PC-3 (cell line): ENCODE measurements at regions not wholly inside any gene's neighbourhood (a gene's known extent, or its start where the extent isn't known, plus 50 kb on each side); places are given as distances from the start of the nearest gene placed in this dataset.

Source experiments
- ATAC-seq: fragments of 200-7000 bp; cut with Tn5 transposase; 2 replicates; pipeline ENCODE4 v1.9.1; 2020; ENCODE audit warnings: mild to moderate bottlenecking, moderate library complexity
- BruUV-seq: library from RNA; stranded (reverse); fragments of 400-500 nt; replicated peaks from 2 replicates; lab custom pipeline; 2021; lab: Mats Ljungman, UMichigan
- CTCF ChIA-PET: fragments of 300-600 bp; sonication (Branson Sonifier 250); formaldehyde crosslinking; loops from one replicate; lab custom pipeline; 2022; ENCODE audit warnings: antibody characterized with exemption; lab: Charles Lee
- POLR2A ChIA-PET: fragments of 300-600 bp; sonication (Branson Sonifier 250); formaldehyde crosslinking; loops from one replicate; lab custom pipeline; 2022; ENCODE audit warnings: antibody characterized with exemption; ENCODE audit not compliant: unreplicated experiment; lab: Charles Lee
- DNase-seq: peaks from one replicate; pipeline ENCODE4 v3.0.0-alpha.2; 2015
- H2AFZ ChIP-seq: fragments of 300-600 bp; sonication (generic); 2 replicates; pipeline ENCODE4 v1.6.0; 2016; ENCODE audit warnings: antibody characterized with exemption, low read length
- H3F3A ChIP-seq: fragments of 300-600 bp; sonication (generic); one replicate; pipeline ENCODE4 v1.6.0; 2017; ENCODE audit warnings: antibody characterized with exemption, low read length, control low read depth, mild to moderate bottlenecking; ENCODE audit not compliant: unreplicated experiment
- H3K27ac ChIP-seq: fragments of 300-600 bp; sonication (generic); 2 replicates; pipeline ENCODE4 v1.5.1; 2016; ENCODE audit warnings: mild to moderate bottlenecking, low read length
- H3K27me3 ChIP-seq: fragments of 300-600 bp; sonication (generic); 2 replicates; pipeline ENCODE4 v1.6.1; 2016; ENCODE audit warnings: low read length, mixed read lengths
- H3K36me3 ChIP-seq: fragments of 300-600 bp; sonication (generic); 2 replicates; pipeline ENCODE4 v1.6.1; 2016; ENCODE audit warnings: low read depth, mixed run types, low read length, mixed read lengths
- H3K4me1 ChIP-seq: fragments of 300-600 bp; sonication (generic); 2 replicates; pipeline ENCODE4 v1.5.1; 2016; ENCODE audit warnings: low read length; ENCODE audit not compliant: insufficient read depth
- H3K4me2 ChIP-seq: fragments of 300-600 bp; sonication (generic); 2 replicates; pipeline ENCODE4 v1.6.0; 2016; ENCODE audit warnings: low read length
- H3K4me3 ChIP-seq: fragments of 300-600 bp; sonication (generic); 2 replicates; pipeline ENCODE4 v1.5.1; 2016; ENCODE audit warnings: mild to moderate bottlenecking, low read length, mixed read lengths
- H3K79me2 ChIP-seq: fragments of 300-600 bp; sonication (generic); 2 replicates; pipeline ENCODE4 v1.6.1; 2017; ENCODE audit warnings: low read length, mixed read lengths
- H3K9ac ChIP-seq: fragments of 300-600 bp; sonication (generic); 2 replicates; pipeline ENCODE4 v1.6.0; 2016; ENCODE audit warnings: mild to moderate bottlenecking, low read length
- H3K9me2 ChIP-seq: fragments of 300-600 bp; sonication (generic); replicated peaks from 2 replicates; pipeline ENCODE4 v1.6.1; 2016; ENCODE audit warnings: mixed run types, low read length, mixed read lengths
- H3K9me3 ChIP-seq: fragments of 300-600 bp; sonication (generic); 2 replicates; pipeline ENCODE4 v1.6.1; 2016; ENCODE audit warnings: low read length, mixed read lengths
- H4K20me1 ChIP-seq: fragments of 300-600 bp; sonication (generic); 2 replicates; pipeline ENCODE4 v1.6.1; 2016; ENCODE audit warnings: low read length, mixed read lengths
- EZH2 ChIP-seq: fragments of 300-600 bp; sonication (generic); IDR thresholded peaks from one replicate; pipeline ENCODE4 v1.6.1; 2017; ENCODE audit warnings: antibody characterized with exemption, mild to moderate bottlenecking, low read length; ENCODE audit not compliant: unreplicated experiment
- EZH2phosphoT487 ChIP-seq: fragments of 300-600 bp; sonication (generic); IDR thresholded peaks from 2 replicates; pipeline ENCODE4 v1.6.1; 2018; ENCODE audit warnings: mild to moderate bottlenecking, antibody characterized with exemption, low read length, borderline replicate concordance
- intact Hi-C: fragments of 100-400 bp; cut with micrococcal nuclease; formaldehyde crosslinking; loops from 2 replicates; pipeline ENCODE4 v1.9.0; 2023
- TF ChIP-seq, protein P1 (sequence below): fragments of 300-600 bp; sonication (generic); conservative IDR thresholded peaks from 2 replicates; pipeline ENCODE4 v1.5.1; 2017; ENCODE audit warnings: antibody characterized with exemption, low read depth, mild to moderate bottlenecking, low read length

- Histone ChIP-seq H3K9me3 (no peaks in the 10 kb centered on the region), H3K36me3 (no peaks in the 10 kb centered on the region), H3K9ac (no peak overlapping the region), H3K27ac (no peak overlapping the region), H3K4me1 (no peaks in the 10 kb centered on the region), H3F3A (no peaks in the 10 kb centered on the region), H3K79me2 (no peaks in the 10 kb centered on the region), H3K4me2 (no peak overlapping the region), H4K20me1 (no peaks in the 10 kb centered on the region), H2AFZ (no peak overlapping the region), H3K27me3 (no peaks in the 10 kb centered on the region), H3K4me3 (no peak overlapping the region), H3K9me2 (no peaks in the 10 kb centered on the region)
- intact Hi-C loops: no loop called here
- TF ChIP-seq, protein P1, sequence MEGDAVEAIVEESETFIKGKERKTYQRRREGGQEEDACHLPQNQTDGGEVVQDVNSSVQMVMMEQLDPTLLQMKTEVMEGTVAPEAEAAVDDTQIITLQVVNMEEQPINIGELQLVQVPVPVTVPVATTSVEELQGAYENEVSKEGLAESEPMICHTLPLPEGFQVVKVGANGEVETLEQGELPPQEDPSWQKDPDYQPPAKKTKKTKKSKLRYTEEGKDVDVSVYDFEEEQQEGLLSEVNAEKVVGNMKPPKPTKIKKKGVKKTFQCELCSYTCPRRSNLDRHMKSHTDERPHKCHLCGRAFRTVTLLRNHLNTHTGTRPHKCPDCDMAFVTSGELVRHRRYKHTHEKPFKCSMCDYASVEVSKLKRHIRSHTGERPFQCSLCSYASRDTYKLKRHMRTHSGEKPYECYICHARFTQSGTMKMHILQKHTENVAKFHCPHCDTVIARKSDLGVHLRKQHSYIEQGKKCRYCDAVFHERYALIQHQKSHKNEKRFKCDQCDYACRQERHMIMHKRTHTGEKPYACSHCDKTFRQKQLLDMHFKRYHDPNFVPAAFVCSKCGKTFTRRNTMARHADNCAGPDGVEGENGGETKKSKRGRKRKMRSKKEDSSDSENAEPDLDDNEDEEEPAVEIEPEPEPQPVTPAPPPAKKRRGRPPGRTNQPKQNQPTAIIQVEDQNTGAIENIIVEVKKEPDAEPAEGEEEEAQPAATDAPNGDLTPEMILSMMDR: no peak
- TF ChIP-seq EZH2phosphoT487 (no peak), EZH2 (no peak)
- POLR2A ChIA-PET: no interaction called here
- CTCF ChIA-PET: no interaction called here
- BruUV-seq: no TSS peak
- DNase-seq (no peak), ATAC-seq (no peak)
Measured at GRCh38 chr7:10789170-10789569, 184.5 kb upstream of the PHF14 start.

DNA sequence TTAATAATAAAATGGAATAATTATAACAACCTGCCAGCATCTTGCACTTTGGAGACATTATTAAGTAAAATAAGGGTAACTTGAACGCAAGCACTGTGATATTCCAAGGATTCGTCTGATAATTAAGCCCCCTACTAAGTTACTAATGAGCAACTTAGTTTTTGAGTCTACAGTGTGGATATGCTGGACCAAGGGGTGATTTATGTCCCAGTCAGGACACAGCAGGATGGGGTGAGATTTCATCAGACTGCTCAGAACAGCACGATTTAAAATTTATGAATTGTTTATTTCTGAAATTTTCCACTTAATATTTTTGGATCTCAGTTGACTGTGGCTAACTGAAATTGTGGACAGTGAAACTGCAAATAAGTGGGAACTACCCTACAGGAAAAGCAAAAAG is 182.8 kb upstream of the PHF14 start:
- Histone ChIP-seq H3K79me2 (no peaks in the 10 kb centered on the region), H2AFZ (no peak overlapping the region), H3K9me3 (no peaks in the 10 kb centered on the region), H3F3A (no peaks in the 10 kb centered on the region), H3K4me3 (no peak overlapping the region), H3K4me1 (no peaks in the 10 kb centered on the region), H3K27me3 (no peaks in the 10 kb centered on the region), H3K4me2 (no peak overlapping the region), H3K9me2 (no peaks in the 10 kb centered on the region), H3K36me3 (no peaks in the 10 kb centered on the region), H3K27ac (no peak overlapping the region), H4K20me1 (no peaks in the 10 kb centered on the region), H3K9ac (no peak overlapping the region)
- TF ChIP-seq, protein P1: no peak
- no peak for TF ChIP-seq EZH2
- no peak for TF ChIP-seq EZH2phosphoT487
- ATAC-seq: no peak
- ChIA-PET POLR2A (no interaction called here), CTCF (no interaction called here)
- intact Hi-C loops: no loop called here
- no peak for DNase-seq
- no TSS peak for BruUV-seq

DNA sequence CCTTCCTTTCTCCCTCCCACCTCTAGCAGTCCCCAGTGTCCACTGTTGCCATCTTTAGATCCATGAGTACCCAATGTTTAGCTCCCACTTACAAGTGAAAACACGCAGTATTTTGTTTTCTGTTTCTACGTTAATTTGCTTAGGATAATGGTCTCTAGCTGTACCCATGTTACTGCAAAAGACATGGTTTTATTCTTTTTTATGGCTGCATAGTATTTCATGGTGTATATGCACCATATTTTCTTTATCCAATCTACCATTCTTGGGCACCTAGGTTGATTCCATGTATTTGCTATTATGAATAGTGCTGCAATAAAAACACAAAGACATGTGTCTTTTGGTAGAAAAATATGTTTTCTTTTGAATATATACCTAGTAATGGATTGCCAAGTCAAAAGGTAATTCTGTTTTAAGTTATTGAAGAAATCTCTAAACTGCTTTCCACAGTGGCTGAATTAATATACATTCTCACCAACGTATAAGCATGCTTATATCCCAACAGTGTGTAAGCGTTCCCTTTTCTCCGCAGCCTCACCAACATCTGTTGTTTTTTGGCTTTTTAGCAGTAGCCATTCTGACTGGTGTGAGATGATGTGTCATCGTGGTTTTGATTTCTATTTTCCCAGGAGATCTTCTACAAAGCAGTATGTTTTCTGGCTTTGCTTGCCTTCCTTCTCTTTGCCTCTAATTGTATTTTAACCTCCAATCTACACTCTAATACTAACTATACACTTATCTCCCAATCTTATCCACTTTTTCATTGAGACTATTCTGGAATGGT is 179.5 kb upstream of the PHF14 start:
- TF ChIP-seq, protein P1: no peak
- TF ChIP-seq EZH2 (no peak), EZH2phosphoT487 (no peak)
- Histone ChIP-seq H3K9me2 (no peaks in the 10 kb centered on the region), H3K79me2 (no peaks in the 10 kb centered on the region), H3K4me2 (no peak overlapping the region), H3K9me3 (no peaks in the 10 kb centered on the region), H3K4me1 (no peaks in the 10 kb centered on the region), H3K36me3 (no peaks in the 10 kb centered on the region), H3F3A (no peaks in the 10 kb centered on the region), H2AFZ (no peak overlapping the region), H3K4me3 (no peak overlapping the region), H3K9ac (no peak overlapping the region), H3K27ac (no peak overlapping the region), H3K27me3 (no peaks in the 10 kb centered on the region), H4K20me1 (no peaks in the 10 kb centered on the region)
- CTCF ChIA-PET: no interaction called here
- no TSS peak for BruUV-seq
- DNase-seq (no peak), ATAC-seq (no peak)
- intact Hi-C loops: no loop called here
- POLR2A ChIA-PET: no interaction called here
